ENCODE measurements at regions not wholly inside any gene's neighbourhood (a gene's known extent, or its start where the extent isn't known, plus 50 kb on each side); places are given as distances from the start of the nearest gene placed in this dataset.

- DNase-seq (ENCODE audit: low read depth): no peak
- no peak overlapping the region for H3K4me3 ChIP-seq (ENCODE audit: low read length)
- TF ChIP-seq, protein P1, sequence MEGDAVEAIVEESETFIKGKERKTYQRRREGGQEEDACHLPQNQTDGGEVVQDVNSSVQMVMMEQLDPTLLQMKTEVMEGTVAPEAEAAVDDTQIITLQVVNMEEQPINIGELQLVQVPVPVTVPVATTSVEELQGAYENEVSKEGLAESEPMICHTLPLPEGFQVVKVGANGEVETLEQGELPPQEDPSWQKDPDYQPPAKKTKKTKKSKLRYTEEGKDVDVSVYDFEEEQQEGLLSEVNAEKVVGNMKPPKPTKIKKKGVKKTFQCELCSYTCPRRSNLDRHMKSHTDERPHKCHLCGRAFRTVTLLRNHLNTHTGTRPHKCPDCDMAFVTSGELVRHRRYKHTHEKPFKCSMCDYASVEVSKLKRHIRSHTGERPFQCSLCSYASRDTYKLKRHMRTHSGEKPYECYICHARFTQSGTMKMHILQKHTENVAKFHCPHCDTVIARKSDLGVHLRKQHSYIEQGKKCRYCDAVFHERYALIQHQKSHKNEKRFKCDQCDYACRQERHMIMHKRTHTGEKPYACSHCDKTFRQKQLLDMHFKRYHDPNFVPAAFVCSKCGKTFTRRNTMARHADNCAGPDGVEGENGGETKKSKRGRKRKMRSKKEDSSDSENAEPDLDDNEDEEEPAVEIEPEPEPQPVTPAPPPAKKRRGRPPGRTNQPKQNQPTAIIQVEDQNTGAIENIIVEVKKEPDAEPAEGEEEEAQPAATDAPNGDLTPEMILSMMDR (conservative IDR thresholded peaks at IDR 0.05; ENCODE audit: low read depth, low read length): no peak
These were observed 159.1 kb upstream of the CSF3R start for GRCh38 chr1:36641776-36642175.

GRCh38 chr1:36639461-36639860 is 156.7 kb upstream of the CSF3R start:
- TF ChIP-seq, protein P1 (conservative IDR thresholded peaks at IDR 0.05; ENCODE audit: low read depth, low read length): no peak
- no peak overlapping the region for H3K4me3 ChIP-seq (ENCODE audit: low read length)
- no peak for DNase-seq (ENCODE audit: low read depth)

GRCh38 chr1:36638268-36638667 is 155.6 kb upstream of the CSF3R start:
- no peak for DNase-seq (ENCODE audit: low read depth)
- TF ChIP-seq, protein P1 (conservative IDR thresholded peaks at IDR 0.05; ENCODE audit: low read depth, low read length): no peak
- H3K4me3 ChIP-seq (ENCODE audit: low read length): no peak overlapping the region

- no peak for DNase-seq (ENCODE audit: low read depth)
- TF ChIP-seq, protein P1 (conservative IDR thresholded peaks at IDR 0.05; ENCODE audit: low read depth, low read length): no peak
- no peak overlapping the region for H3K4me3 ChIP-seq (ENCODE audit: low read length)
These were observed 153.5 kb upstream of the CSF3R start for GRCh38 chr1:36636206-36636605.

- DNase-seq (ENCODE audit: low read depth): no peak
- TF ChIP-seq, protein P1 (conservative IDR thresholded peaks at IDR 0.05; ENCODE audit: low read depth, low read length): no peak
- H3K4me3 ChIP-seq (ENCODE audit: low read length): no peak overlapping the region
These were observed 152.6 kb upstream of the CSF3R start for GRCh38 chr1:36635284-36635683.

GRCh38 chr1:36628804-36629203 is 146.1 kb upstream of the CSF3R start:
- TF ChIP-seq, protein P1 (conservative IDR thresholded peaks at IDR 0.05; ENCODE audit: low read depth, low read length): no peak
- no peak for DNase-seq (ENCODE audit: low read depth)
- no peak overlapping the region for H3K4me3 ChIP-seq (ENCODE audit: low read length)

DNA sequence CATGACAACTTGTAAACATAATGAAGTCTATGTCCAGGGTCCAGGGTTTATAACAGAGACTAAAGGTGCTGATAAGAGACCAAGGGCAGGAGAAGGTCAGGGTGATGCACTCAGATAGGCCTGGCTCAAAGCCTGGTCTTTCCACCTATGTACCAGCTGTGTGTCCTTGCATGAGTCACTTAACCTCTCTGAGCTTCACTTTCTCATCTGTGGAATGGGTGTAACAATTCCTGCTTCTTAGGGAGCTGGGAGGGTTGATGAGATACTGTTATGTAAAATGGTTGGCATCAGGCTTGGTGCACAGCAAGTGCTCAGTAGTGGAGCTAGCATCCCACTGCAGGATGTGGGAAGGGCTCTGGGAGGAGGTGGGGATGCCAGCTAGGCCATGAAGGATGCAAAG is 143.7 kb upstream of the CSF3R start:
- H3K4me3 ChIP-seq (ENCODE audit: low read length): no peak overlapping the region
- TF ChIP-seq, protein P1 (conservative IDR thresholded peaks at IDR 0.05; ENCODE audit: low read depth, low read length): no peak
- no peak for DNase-seq (ENCODE audit: low read depth)

All from retinal pigment epithelial cell (primary cell).